ENCODE measurements at regions not wholly inside any gene's neighbourhood (a gene's known extent, or its start where the extent isn't known, plus 50 kb on each side); places are given as distances from the start of the nearest gene placed in this dataset.

DNA sequence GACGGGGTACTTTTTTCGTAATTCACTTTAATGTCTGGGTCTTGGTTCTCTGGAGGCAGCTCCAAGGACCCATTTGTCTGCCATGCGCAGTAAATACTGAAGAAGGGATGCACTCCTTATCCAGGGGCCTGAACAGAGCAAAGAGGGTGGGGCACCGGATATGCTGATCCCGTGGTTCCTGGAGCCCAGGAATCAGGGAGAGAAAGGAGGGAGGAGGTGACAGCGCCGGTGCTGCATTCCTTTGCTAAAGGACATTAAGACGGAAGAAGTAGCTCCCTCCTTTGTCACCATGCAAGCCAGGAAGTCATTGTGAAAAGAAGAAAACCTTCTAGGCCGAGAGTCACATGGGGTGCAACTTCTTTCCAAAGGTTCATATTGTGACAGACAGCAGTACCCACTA, 1057.7 kb downstream of the VRK1 start:
- Histone ChIP-seq H4K91ac (ENCODE audit: low read depth, low read length) (no peak overlapping the region), H3K4me3 (ENCODE audit: low read depth, low read length) (no peak overlapping the region), H2AFZ (ENCODE audit: insufficient read depth, low read length, poor library complexity) (no peak overlapping the region), H3K18ac (ENCODE audit: low read length) (no peak overlapping the region), H3K14ac (ENCODE audit: low read length) (no peak overlapping the region), H2AK5ac (ENCODE audit: low read length) (no peak overlapping the region), H3K4me1 (ENCODE audit: control insufficient read depth in 1 of 2, insufficient read depth in 2 of 2, low read length in 2 of 2) (no peaks in the 10 kb centered on the region), H2BK120ac (ENCODE audit: insufficient read depth, low read length, poor library complexity) (no peak overlapping the region), H4K8ac (ENCODE audit: low read depth, low read length) (no peak overlapping the region), H3K4ac (ENCODE audit: low read depth, low read length) (no peak overlapping the region), H3K79me2 (ENCODE audit: control insufficient read depth, insufficient read depth, low read length, poor library complexity) (no peaks in the 10 kb centered on the region), H3K9me3 (ENCODE audit: insufficient read depth, low read depth, low read length) (peaks cover 3% of the 10 kb centered on the region), H3K36me3 (ENCODE audit: control insufficient read depth in 1 of 2, insufficient read depth in 2 of 2, low read length in 2 of 2) (no peaks in the 10 kb centered on the region), H3K27me3 (ENCODE audit: insufficient read depth, low read length) (no peaks in the 10 kb centered on the region), H3K23ac (ENCODE audit: low read length) (no peak overlapping the region), H4K12ac (ENCODE audit: low read depth, low read length) (no peak overlapping the region), H3K27ac (ENCODE audit: low read depth, low read length) (no peak overlapping the region), H2BK12ac (ENCODE audit: low read length) (no peak overlapping the region), H3K4me2 (ENCODE audit: low read length) (no peak overlapping the region), H3K79me1 (ENCODE audit: low read length) (no peaks in the 10 kb centered on the region), H3K9ac (ENCODE audit: low read length) (no peak overlapping the region), H2BK5ac (ENCODE audit: low read depth, low read length, poor library complexity) (no peak overlapping the region)
- WGBS (ENCODE audit: extremely low coverage, insufficient coverage, insufficient read length), result no CpG with 5 or more reads among the region's 9 CpGs
- DNase-seq, result no peak

DNA sequence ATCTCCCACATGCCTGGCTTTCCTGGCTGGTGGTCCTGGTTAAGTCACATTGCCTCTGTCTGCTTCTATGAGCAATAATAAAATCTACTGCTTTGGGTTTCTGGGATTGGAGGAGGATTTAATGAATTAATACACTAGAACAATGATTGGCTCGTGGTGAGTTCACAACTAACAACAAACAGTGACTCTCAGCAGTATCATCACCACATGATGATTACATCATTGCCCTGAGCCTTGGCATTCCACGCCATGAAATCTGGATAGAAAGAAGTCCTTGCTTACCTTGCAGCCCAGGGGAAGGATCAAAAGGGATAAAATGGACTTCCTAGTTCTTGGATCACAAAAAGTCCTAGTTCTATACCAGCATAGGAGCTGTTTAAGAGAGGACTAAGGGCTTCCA, 1069.0 kb downstream of the VRK1 start:
- Histone ChIP-seq H3K23ac (ENCODE audit: low read length) (no peak overlapping the region), H3K9ac (ENCODE audit: low read length) (no peak overlapping the region), H3K18ac (ENCODE audit: low read length) (no peak overlapping the region), H4K91ac (ENCODE audit: low read depth, low read length) (no peak overlapping the region), H3K27me3 (ENCODE audit: insufficient read depth, low read length) (no peaks in the 10 kb centered on the region), H3K36me3 (ENCODE audit: control insufficient read depth in 1 of 2, insufficient read depth in 2 of 2, low read length in 2 of 2) (no peaks in the 10 kb centered on the region), H3K4ac (ENCODE audit: low read depth, low read length) (no peak overlapping the region), H2AFZ (ENCODE audit: insufficient read depth, low read length, poor library complexity) (no peak overlapping the region), H3K4me3 (ENCODE audit: low read depth, low read length) (no peak overlapping the region), H3K4me2 (ENCODE audit: low read length) (no peak overlapping the region), H3K79me2 (ENCODE audit: control insufficient read depth, insufficient read depth, low read length, poor library complexity) (no peaks in the 10 kb centered on the region), H2BK12ac (ENCODE audit: low read length) (no peak overlapping the region), H3K27ac (ENCODE audit: low read depth, low read length) (no peak overlapping the region), H3K4me1 (ENCODE audit: control insufficient read depth in 1 of 2, insufficient read depth in 2 of 2, low read length in 2 of 2) (no peaks in the 10 kb centered on the region), H3K79me1 (ENCODE audit: low read length) (no peaks in the 10 kb centered on the region), H4K12ac (ENCODE audit: low read depth, low read length) (no peak overlapping the region), H3K9me3 (ENCODE audit: insufficient read depth, low read depth, low read length) (no peaks in the 10 kb centered on the region), H3K14ac (ENCODE audit: low read length) (no peak overlapping the region), H2BK5ac (ENCODE audit: low read depth, low read length, poor library complexity) (no peak overlapping the region), H2BK120ac (ENCODE audit: insufficient read depth, low read length, poor library complexity) (no peak overlapping the region), H2AK5ac (ENCODE audit: low read length) (no peak overlapping the region), H4K8ac (ENCODE audit: low read depth, low read length) (no peak overlapping the region)
- peak; percentile 9 to 11 for DNase-seq
- no CpG with 5 or more reads among the region's 2 CpGs for WGBS (ENCODE audit: extremely low coverage, insufficient coverage, insufficient read length)

DNA sequence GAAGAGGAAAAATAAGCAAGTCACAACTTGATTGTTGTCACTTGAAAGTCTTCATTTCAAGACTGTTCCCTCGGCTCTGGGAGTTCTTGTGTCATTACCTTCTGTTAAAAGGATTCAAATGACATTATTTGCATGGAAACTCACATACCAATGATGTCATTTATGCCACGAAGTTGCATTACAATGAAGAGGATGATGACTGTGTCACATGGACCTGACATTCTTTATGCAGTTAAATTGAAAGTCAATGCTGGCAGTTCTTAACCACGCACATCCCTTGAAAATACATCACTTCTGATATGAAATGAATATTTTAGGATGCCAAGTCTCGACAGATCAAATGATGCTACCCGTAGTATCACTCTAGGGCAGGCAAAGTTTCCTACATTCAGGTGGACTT, 1069.5 kb downstream of the VRK1 start:
- Histone ChIP-seq H2BK120ac (ENCODE audit: insufficient read depth, low read length, poor library complexity) (no peak overlapping the region), H3K27me3 (ENCODE audit: insufficient read depth, low read length) (no peaks in the 10 kb centered on the region), H4K91ac (ENCODE audit: low read depth, low read length) (no peak overlapping the region), H4K8ac (ENCODE audit: low read depth, low read length) (no peak overlapping the region), H2AK5ac (ENCODE audit: low read length) (no peak overlapping the region), H3K79me1 (ENCODE audit: low read length) (no peaks in the 10 kb centered on the region), H3K4ac (ENCODE audit: low read depth, low read length) (no peak overlapping the region), H3K14ac (ENCODE audit: low read length) (no peak overlapping the region), H3K23ac (ENCODE audit: low read length) (no peak overlapping the region), H3K18ac (ENCODE audit: low read length) (no peak overlapping the region), H3K27ac (ENCODE audit: low read depth, low read length) (no peak overlapping the region), H3K9me3 (ENCODE audit: insufficient read depth, low read depth, low read length) (no peaks in the 10 kb centered on the region), H3K4me3 (ENCODE audit: low read depth, low read length) (no peak overlapping the region), H3K4me2 (ENCODE audit: low read length) (no peak overlapping the region), H2BK5ac (ENCODE audit: low read depth, low read length, poor library complexity) (no peak overlapping the region), H3K36me3 (ENCODE audit: control insufficient read depth in 1 of 2, insufficient read depth in 2 of 2, low read length in 2 of 2) (no peaks in the 10 kb centered on the region), H3K4me1 (ENCODE audit: control insufficient read depth in 1 of 2, insufficient read depth in 2 of 2, low read length in 2 of 2) (no peaks in the 10 kb centered on the region), H3K79me2 (ENCODE audit: control insufficient read depth, insufficient read depth, low read length, poor library complexity) (no peaks in the 10 kb centered on the region), H3K9ac (ENCODE audit: low read length) (no peak overlapping the region), H2AFZ (ENCODE audit: insufficient read depth, low read length, poor library complexity) (no peak overlapping the region), H4K12ac (ENCODE audit: low read depth, low read length) (no peak overlapping the region), H2BK12ac (ENCODE audit: low read length) (no peak overlapping the region)
- no CpG with 5 or more reads among the region's 5 CpGs for whole genome bisulfite sequencing (ENCODE audit: extremely low coverage, insufficient coverage, insufficient read length)
- DNase-seq, result peak in 1 of 2 donors; percentile 13

DNA sequence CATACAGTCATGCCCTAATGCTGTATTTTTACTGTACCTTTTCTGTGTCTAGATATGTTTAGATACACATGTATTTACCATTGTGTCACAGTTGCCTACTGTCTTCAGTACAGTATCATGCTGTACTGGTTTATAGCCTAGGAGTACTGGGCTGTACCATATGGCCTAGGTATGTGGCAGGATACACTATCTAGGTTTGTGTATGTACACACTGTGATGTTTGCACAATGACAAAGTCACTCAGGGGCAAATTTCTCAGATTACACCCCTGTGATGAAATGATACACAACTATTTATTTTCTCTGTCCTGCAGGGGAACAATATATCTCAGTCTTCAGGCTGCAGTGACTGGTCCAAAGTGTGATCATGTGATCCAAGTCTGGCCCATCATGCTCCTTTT, 1076.1 kb downstream of the VRK1 start:
- H3K9ac ChIP-seq (ENCODE audit: low read length), result no peak overlapping the region
- no peak overlapping the region for H3K4me3 ChIP-seq (ENCODE audit: low read depth, low read length)
- H3K27ac ChIP-seq (ENCODE audit: low read depth, low read length), result no peak overlapping the region
- H3K18ac ChIP-seq (ENCODE audit: low read length), result no peak overlapping the region
- no peak overlapping the region for H3K4me2 ChIP-seq (ENCODE audit: low read length)
- H3K9me3 ChIP-seq (ENCODE audit: insufficient read depth, low read depth, low read length), result no peaks in the 10 kb centered on the region
- no peak overlapping the region for H4K8ac ChIP-seq (ENCODE audit: low read depth, low read length)
- no peak overlapping the region for H2BK120ac ChIP-seq (ENCODE audit: insufficient read depth, low read length, poor library complexity)
- H2AK5ac ChIP-seq (ENCODE audit: low read length), result no peak overlapping the region
- H4K12ac ChIP-seq (ENCODE audit: low read depth, low read length), result no peak overlapping the region
- H3K36me3 ChIP-seq (ENCODE audit: control insufficient read depth in 1 of 2, insufficient read depth in 2 of 2, low read length in 2 of 2), result no peaks in the 10 kb centered on the region
- no peak overlapping the region for H3K23ac ChIP-seq (ENCODE audit: low read length)
- no peak overlapping the region for H4K91ac ChIP-seq (ENCODE audit: low read depth, low read length)
- no peak overlapping the region for H3K14ac ChIP-seq (ENCODE audit: low read length)
- no peaks in the 10 kb centered on the region for H3K4me1 ChIP-seq (ENCODE audit: control insufficient read depth in 1 of 2, insufficient read depth in 2 of 2, low read length in 2 of 2)
- no peak overlapping the region for H3K4ac ChIP-seq (ENCODE audit: low read depth, low read length)
- no peak overlapping the region for H2BK12ac ChIP-seq (ENCODE audit: low read length)
- H3K79me1 ChIP-seq (ENCODE audit: low read length), result no peaks in the 10 kb centered on the region
- H2AFZ ChIP-seq (ENCODE audit: insufficient read depth, low read length, poor library complexity), result no peak overlapping the region
- H2BK5ac ChIP-seq (ENCODE audit: low read depth, low read length, poor library complexity), result no peak overlapping the region
- DNase-seq, result no peak
- H3K27me3 ChIP-seq (ENCODE audit: insufficient read depth, low read length), result no peaks in the 10 kb centered on the region
- no peaks in the 10 kb centered on the region for H3K79me2 ChIP-seq (ENCODE audit: control insufficient read depth, insufficient read depth, low read length, poor library complexity)

DNA sequence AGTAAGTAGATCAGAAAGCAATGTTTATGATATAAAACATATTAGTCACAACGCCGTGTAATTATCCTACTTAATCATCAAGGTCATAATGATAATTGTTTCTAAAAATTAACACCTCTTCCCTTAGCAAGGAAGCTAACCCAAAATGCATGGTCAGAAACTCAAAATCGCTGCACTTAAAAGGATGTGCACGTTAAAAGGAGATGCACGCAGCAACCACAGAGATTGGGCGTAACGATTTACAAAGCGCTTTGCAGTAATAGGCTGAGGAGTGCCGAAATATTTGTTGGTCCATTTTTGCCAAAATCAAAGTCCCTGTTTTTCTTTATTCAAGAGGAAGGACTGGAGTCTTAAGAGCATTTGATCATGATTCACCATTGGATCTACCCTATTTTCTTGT, 1077.2 kb downstream of the VRK1 start:
- H3K4me3 ChIP-seq (ENCODE audit: low read depth, low read length), result no peak overlapping the region
- WGBS (ENCODE audit: extremely low coverage, insufficient coverage, insufficient read length), result no CpG with 5 or more reads among the region's 9 CpGs
- H3K27ac ChIP-seq (ENCODE audit: low read depth, low read length), result no peak overlapping the region
- H3K14ac ChIP-seq (ENCODE audit: low read length), result no peak overlapping the region
- no peaks in the 10 kb centered on the region for H3K79me2 ChIP-seq (ENCODE audit: control insufficient read depth, insufficient read depth, low read length, poor library complexity)
- no peaks in the 10 kb centered on the region for H3K4me1 ChIP-seq (ENCODE audit: control insufficient read depth in 1 of 2, insufficient read depth in 2 of 2, low read length in 2 of 2)
- H3K27me3 ChIP-seq (ENCODE audit: insufficient read depth, low read length), result no peaks in the 10 kb centered on the region
- H3K23ac ChIP-seq (ENCODE audit: low read length), result no peak overlapping the region
- no peak overlapping the region for H3K4me2 ChIP-seq (ENCODE audit: low read length)
- H2BK5ac ChIP-seq (ENCODE audit: low read depth, low read length, poor library complexity), result no peak overlapping the region
- no peak overlapping the region for H3K4ac ChIP-seq (ENCODE audit: low read depth, low read length)
- H4K91ac ChIP-seq (ENCODE audit: low read depth, low read length), result no peak overlapping the region
- no peak overlapping the region for H4K12ac ChIP-seq (ENCODE audit: low read depth, low read length)
- H3K18ac ChIP-seq (ENCODE audit: low read length), result no peak overlapping the region
- no peak overlapping the region for H2BK12ac ChIP-seq (ENCODE audit: low read length)
- H3K79me1 ChIP-seq (ENCODE audit: low read length), result no peaks in the 10 kb centered on the region
- no peak overlapping the region for H2AFZ ChIP-seq (ENCODE audit: insufficient read depth, low read length, poor library complexity)
- H3K9ac ChIP-seq (ENCODE audit: low read length), result no peak overlapping the region
- no peak for DNase-seq
- H3K9me3 ChIP-seq (ENCODE audit: insufficient read depth, low read depth, low read length), result no peaks in the 10 kb centered on the region
- H4K8ac ChIP-seq (ENCODE audit: low read depth, low read length), result no peak overlapping the region
- no peaks in the 10 kb centered on the region for H3K36me3 ChIP-seq (ENCODE audit: control insufficient read depth in 1 of 2, insufficient read depth in 2 of 2, low read length in 2 of 2)
- no peak overlapping the region for H2AK5ac ChIP-seq (ENCODE audit: low read length)
- H2BK120ac ChIP-seq (ENCODE audit: insufficient read depth, low read length, poor library complexity), result no peak overlapping the region
